A549 (cell line): ENCODE measurements at regions not wholly inside any gene's neighbourhood (a gene's known extent, or its start where the extent isn't known, plus 50 kb on each side); places are given as distances from the start of the nearest gene placed in this dataset.

Experiments
- BHLHE40 ChIP-seq: IDR thresholded peaks from 2 replicates; pipeline ENCODE4 v1.6.1; 2012; ENCODE audit warnings: low read depth, low read length, inconsistent platforms
- CTCF ChIP-seq: fragments of >200 bp; sonication (Bioruptor Twin); formaldehyde crosslinking; IDR thresholded peaks from 3 replicates; pipeline ENCODE4 v1.5.1; 2016
- E2F6 ChIP-seq: IDR thresholded peaks from 2 replicates; pipeline ENCODE4 v1.6.1; 2012; ENCODE audit warnings: low read depth, borderline replicate concordance
- HMGXB4 ChIP-seq: fragments of 250-450 bp; sonication (Bioruptor Pico); IDR thresholded peaks from 2 replicates; pipeline ENCODE4 v1.5.0; 2021; ENCODE audit warnings: mild to moderate bottlenecking, moderate library complexity, borderline replicate concordance
- JUN ChIP-seq, 2 experiments: fragments of >200 bp; sonication (Bioruptor Twin); formaldehyde crosslinking; IDR thresholded peaks; 2 replicates in 1 of 2; 3 replicates in 1 of 2; pipeline ENCODE4 v1.6.1; 2016 to 2017
- KDM5A ChIP-seq: fragments of 200-600 bp; sonication (generic); IDR thresholded peaks from 2 replicates; pipeline ENCODE4 v1.6.1; 2016; ENCODE audit warnings: antibody characterized with exemption, mild to moderate bottlenecking
- PBX3 ChIP-seq: IDR thresholded peaks from 2 replicates; pipeline ENCODE4 v1.6.1; 2012
- SMC3 ChIP-seq: fragments of >200 bp; sonication (Bioruptor Twin); formaldehyde crosslinking; IDR thresholded peaks from 3 replicates; pipeline ENCODE4 v1.6.1; 2018; ENCODE audit warnings: inconsistent platforms
- SREBF2 ChIP-seq: fragments of 450-650 bp; IDR thresholded peaks from 2 replicates; pipeline ENCODE4 v1.6.1; 2014; ENCODE audit warnings: mild to moderate bottlenecking, moderate library complexity
- ZFP36 ChIP-seq: fragments of 450-650 bp; IDR thresholded peaks from 2 replicates; pipeline ENCODE4 v1.6.1; 2014; ENCODE audit warnings: borderline replicate concordance; ENCODE audit not compliant: partially characterized antibody
- TF ChIP-seq, protein P1 (sequence below): fragments of 450-650 bp; IDR thresholded peaks from 2 replicates; pipeline ENCODE4 v1.6.1; 2014; ENCODE audit warnings: antibody characterized with exemption
- TF ChIP-seq, protein P2 (sequence below): IDR thresholded peaks from 2 replicates; pipeline ENCODE4 v1.6.1; 2012
- TF ChIP-seq, protein P3 (sequence below): fragments of 200-600 bp; sonication (generic); IDR thresholded peaks from 2 replicates; pipeline ENCODE4 v1.6.1; 2016; ENCODE audit warnings: antibody characterized with exemption, mild to moderate bottlenecking, moderate library complexity

DNA sequence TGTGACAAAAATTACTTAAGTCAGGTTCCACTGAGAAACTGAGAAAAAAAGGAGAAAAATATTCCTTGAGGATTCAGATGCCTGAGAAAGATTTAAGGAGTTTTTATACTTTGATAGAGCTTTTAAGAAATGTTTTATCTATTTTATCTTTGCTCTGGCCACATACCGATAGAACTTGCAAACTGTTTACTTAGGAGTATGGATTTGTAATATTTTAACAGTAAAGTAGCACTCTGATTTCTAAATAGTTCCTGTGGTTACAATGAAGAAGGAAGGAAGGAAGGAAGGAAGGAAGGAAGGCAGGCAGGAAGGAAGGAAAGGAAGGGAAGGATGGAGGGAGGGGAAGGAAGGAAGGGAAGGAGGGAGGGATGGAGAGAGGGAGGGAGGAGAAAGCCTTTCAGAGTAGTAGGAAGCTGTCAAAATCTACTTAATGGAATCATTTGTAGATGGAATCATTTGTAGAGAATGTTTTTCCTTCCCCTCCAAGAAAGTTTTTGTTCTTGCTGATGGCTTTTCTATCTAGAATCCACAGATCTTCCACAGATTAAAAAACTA lies 489.0 kb upstream of the ANKRD30A start:
- TF ChIP-seq KDM5A, result no peak
- TF ChIP-seq CTCF, result no peak
- TF ChIP-seq SMC3, result no peak
- TF ChIP-seq, protein P1, sequence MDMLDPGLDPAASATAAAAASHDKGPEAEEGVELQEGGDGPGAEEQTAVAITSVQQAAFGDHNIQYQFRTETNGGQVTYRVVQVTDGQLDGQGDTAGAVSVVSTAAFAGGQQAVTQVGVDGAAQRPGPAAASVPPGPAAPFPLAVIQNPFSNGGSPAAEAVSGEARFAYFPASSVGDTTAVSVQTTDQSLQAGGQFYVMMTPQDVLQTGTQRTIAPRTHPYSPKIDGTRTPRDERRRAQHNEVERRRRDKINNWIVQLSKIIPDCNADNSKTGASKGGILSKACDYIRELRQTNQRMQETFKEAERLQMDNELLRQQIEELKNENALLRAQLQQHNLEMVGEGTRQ, result no peak
- TF ChIP-seq HMGXB4 (CRISPR knock-in tag), result no peak
- no peak for TF ChIP-seq PBX3
- no peak for TF ChIP-seq JUN (IDR thresholded peaks at IDR 0.05)
- TF ChIP-seq, protein P2, sequence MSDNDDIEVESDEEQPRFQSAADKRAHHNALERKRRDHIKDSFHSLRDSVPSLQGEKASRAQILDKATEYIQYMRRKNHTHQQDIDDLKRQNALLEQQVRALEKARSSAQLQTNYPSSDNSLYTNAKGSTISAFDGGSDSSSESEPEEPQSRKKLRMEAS, result no peak
- TF ChIP-seq ZFP36, result no peak
- TF ChIP-seq E2F6, result no peak
- no peak for TF ChIP-seq SREBF2
- TF ChIP-seq, protein P3, sequence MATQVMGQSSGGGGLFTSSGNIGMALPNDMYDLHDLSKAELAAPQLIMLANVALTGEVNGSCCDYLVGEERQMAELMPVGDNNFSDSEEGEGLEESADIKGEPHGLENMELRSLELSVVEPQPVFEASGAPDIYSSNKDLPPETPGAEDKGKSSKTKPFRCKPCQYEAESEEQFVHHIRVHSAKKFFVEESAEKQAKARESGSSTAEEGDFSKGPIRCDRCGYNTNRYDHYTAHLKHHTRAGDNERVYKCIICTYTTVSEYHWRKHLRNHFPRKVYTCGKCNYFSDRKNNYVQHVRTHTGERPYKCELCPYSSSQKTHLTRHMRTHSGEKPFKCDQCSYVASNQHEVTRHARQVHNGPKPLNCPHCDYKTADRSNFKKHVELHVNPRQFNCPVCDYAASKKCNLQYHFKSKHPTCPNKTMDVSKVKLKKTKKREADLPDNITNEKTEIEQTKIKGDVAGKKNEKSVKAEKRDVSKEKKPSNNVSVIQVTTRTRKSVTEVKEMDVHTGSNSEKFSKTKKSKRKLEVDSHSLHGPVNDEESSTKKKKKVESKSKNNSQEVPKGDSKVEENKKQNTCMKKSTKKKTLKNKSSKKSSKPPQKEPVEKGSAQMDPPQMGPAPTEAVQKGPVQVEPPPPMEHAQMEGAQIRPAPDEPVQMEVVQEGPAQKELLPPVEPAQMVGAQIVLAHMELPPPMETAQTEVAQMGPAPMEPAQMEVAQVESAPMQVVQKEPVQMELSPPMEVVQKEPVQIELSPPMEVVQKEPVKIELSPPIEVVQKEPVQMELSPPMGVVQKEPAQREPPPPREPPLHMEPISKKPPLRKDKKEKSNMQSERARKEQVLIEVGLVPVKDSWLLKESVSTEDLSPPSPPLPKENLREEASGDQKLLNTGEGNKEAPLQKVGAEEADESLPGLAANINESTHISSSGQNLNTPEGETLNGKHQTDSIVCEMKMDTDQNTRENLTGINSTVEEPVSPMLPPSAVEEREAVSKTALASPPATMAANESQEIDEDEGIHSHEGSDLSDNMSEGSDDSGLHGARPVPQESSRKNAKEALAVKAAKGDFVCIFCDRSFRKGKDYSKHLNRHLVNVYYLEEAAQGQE, result no peak
- TF ChIP-seq BHLHE40, result no peak
